ENCODE measurements at regions not wholly inside any gene's neighbourhood (a gene's known extent, or its start where the extent isn't known, plus 50 kb on each side); places are given as distances from the start of the nearest gene placed in this dataset.
"Not testable (repeated sequence)": the region's sequence is repeated elsewhere in the genome, so short reads cannot be mapped to it uniquely, and the experiment has no call there.

DNA sequence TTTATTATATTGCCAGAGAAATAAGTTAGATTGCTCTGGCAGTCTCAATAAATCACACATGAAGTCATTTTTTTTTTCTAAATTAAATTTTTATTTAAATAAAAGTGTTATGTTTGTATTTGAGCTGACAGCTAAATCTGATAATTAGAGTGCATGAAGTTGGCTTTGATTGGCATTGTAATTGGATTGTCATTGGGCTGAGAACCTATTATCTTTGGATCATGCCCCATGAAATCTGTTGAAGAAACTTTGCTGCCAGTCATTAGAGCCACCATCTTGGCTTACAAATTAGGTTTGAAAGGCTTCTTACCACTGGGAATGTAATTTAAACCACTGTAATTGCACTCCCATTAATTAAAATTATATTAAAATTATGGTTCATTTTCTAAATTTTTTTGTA, 507.9 kb upstream of the FANCL start:
- Mint-ChIP-seq H3K4me3 (no peak overlapping the region), H3K9me3 (ENCODE audit: insufficient read depth) (peaks cover 4% of the 10 kb centered on the region), H3K27ac (no peak overlapping the region), H3K4me1 (no peaks in the 10 kb centered on the region), H3K27me3 (peaks cover 16% of the 10 kb centered on the region)
- Histone ChIP-seq H3K9ac (ENCODE audit: low read length) (no peak overlapping the region), H2AFZ (ENCODE audit: insufficient read depth, low read depth, low read length, poor library complexity, severe bottlenecking) (no peak overlapping the region), H3K9me3 (ENCODE audit: control extremely low read depth in 1 of 3, control insufficient read depth in 2 of 3, insufficient read depth in 1 of 3, low read length in 2 of 3) (peaks cover 0 to 6% (median 0%) of the 10 kb centered on the region in 3 donors), H3K27me3 (replicated peaks in 1 of 4; ENCODE audit: control extremely low read depth in 1 of 4, control insufficient read depth in 3 of 4, insufficient read depth in 4 of 4, low read length in 3 of 4) (peaks cover 0 to 2% (median 0%) of the 10 kb centered on the region in 4 experiments), H3K4me3 (ENCODE audit: control extremely low read depth in 1 of 5, extremely low read depth in 1 of 5, insufficient read depth in 1 of 5, low read depth in 2 of 5, low read length in 4 of 5) (no peak overlapping the region), H3K36me3 (replicated peaks in 1 of 2; ENCODE audit: control extremely low read depth in 1 of 2, control insufficient read depth in 1 of 2, extremely low read depth in 1 of 2, insufficient read depth in 2 of 2, low read length in 1 of 2) (no peaks in the 10 kb centered on the region), H3K79me2 (ENCODE audit: control insufficient read depth, insufficient read depth, low read length) (no peaks in the 10 kb centered on the region), H3K4me1 (ENCODE audit: control insufficient read depth in 2 of 2, insufficient read depth in 2 of 2, low read length in 2 of 2) (no peaks in the 10 kb centered on the region), H4K20me1 (ENCODE audit: control insufficient read depth, insufficient read depth, low read length, poor library complexity, severe bottlenecking) (no peaks in the 10 kb centered on the region), H3K4me2 (replicated peaks; ENCODE audit: low read depth, low read length, poor library complexity, severe bottlenecking) (no peak overlapping the region), H3K27ac (ENCODE audit: low read length in 2 of 2) (no peak overlapping the region)
- ChIA-PET CTCF (no interaction called here), POLR2A (no interaction called here)
- DNase-seq, result no peak
- ATAC-seq (ENCODE audit: low read depth), result no peak
- TF ChIP-seq EZH2 (IDR thresholded peaks at IDR 0.05; ENCODE audit: borderline replicate concordance, insufficient read depth, low read depth, low read length, poor library complexity, severe bottlenecking), result no peak
- TF ChIP-seq, protein P1, sequence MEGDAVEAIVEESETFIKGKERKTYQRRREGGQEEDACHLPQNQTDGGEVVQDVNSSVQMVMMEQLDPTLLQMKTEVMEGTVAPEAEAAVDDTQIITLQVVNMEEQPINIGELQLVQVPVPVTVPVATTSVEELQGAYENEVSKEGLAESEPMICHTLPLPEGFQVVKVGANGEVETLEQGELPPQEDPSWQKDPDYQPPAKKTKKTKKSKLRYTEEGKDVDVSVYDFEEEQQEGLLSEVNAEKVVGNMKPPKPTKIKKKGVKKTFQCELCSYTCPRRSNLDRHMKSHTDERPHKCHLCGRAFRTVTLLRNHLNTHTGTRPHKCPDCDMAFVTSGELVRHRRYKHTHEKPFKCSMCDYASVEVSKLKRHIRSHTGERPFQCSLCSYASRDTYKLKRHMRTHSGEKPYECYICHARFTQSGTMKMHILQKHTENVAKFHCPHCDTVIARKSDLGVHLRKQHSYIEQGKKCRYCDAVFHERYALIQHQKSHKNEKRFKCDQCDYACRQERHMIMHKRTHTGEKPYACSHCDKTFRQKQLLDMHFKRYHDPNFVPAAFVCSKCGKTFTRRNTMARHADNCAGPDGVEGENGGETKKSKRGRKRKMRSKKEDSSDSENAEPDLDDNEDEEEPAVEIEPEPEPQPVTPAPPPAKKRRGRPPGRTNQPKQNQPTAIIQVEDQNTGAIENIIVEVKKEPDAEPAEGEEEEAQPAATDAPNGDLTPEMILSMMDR (IDR thresholded peaks at IDR 0.05), result no peak
- intact Hi-C loops (cut with micrococcal nuclease), result no loop called here

DNA sequence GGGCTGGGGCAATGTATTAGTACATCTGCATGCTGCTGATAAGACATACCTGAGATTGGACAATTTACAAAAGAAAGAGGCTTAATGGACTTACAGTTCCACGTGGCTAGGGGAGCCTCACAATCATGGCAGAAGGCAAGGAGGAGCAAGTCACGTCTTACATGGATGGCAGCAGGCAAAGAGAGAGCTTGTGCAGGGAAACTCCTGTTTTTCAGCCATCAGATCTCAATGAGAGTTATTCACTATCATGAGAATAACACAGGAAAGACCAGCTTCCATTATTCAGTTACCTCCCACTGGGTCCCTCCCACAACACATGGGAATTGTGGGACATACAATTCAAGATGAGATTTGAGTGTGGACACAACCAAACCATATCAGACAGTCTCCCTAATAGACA, 504.2 kb upstream of the FANCL start:
- H3K36me3 ChIP-seq (replicated peaks in 1 of 2; ENCODE audit: control extremely low read depth in 1 of 2, control insufficient read depth in 1 of 2, extremely low read depth in 1 of 2, insufficient read depth in 2 of 2, low read length in 1 of 2); H3K4me3 Mint-ChIP-seq; H3K27ac ChIP-seq (ENCODE audit: low read length in 2 of 2); H3K27ac Mint-ChIP-seq; H3K9me3 ChIP-seq (ENCODE audit: control extremely low read depth in 1 of 3, control insufficient read depth in 2 of 3, insufficient read depth in 1 of 3, low read length in 2 of 3); intact Hi-C loops (cut with micrococcal nuclease); H3K4me3 ChIP-seq (ENCODE audit: control extremely low read depth in 1 of 5, extremely low read depth in 1 of 5, insufficient read depth in 1 of 5, low read depth in 2 of 5, low read length in 4 of 5); ATAC-seq (ENCODE audit: low read depth); H3K4me1 ChIP-seq (ENCODE audit: control insufficient read depth in 2 of 2, insufficient read depth in 2 of 2, low read length in 2 of 2); H3K4me1 Mint-ChIP-seq; DNase-seq; H4K20me1 ChIP-seq (ENCODE audit: control insufficient read depth, insufficient read depth, low read length, poor library complexity, severe bottlenecking); H3K79me2 ChIP-seq (ENCODE audit: control insufficient read depth, insufficient read depth, low read length); H3K9ac ChIP-seq (ENCODE audit: low read length); H3K27me3 Mint-ChIP-seq; H3K9me3 Mint-ChIP-seq (ENCODE audit: insufficient read depth); H3K27me3 ChIP-seq (replicated peaks in 1 of 4; ENCODE audit: control extremely low read depth in 1 of 4, control insufficient read depth in 3 of 4, insufficient read depth in 4 of 4, low read length in 3 of 4); H3K4me2 ChIP-seq (replicated peaks; ENCODE audit: low read depth, low read length, poor library complexity, severe bottlenecking); POLR2A ChIA-PET; H2AFZ ChIP-seq (ENCODE audit: insufficient read depth, low read depth, low read length, poor library complexity, severe bottlenecking): not testable (repeated sequence)
- WGBS (ENCODE audit: insufficient coverage), result 88% methylated on average over 1 of the region's 2 CpGs
- CTCF ChIA-PET, result interaction anchor here (1.8 kb wide), 1 partner anchor 10 kb away, joined by 3 read pairs; no protein-coding TSS in a partner anchor
